ENCODE measurements at regions not wholly inside any gene's neighbourhood (a gene's known extent, or its start where the extent isn't known, plus 50 kb on each side); places are given as distances from the start of the nearest gene placed in this dataset.

DNA sequence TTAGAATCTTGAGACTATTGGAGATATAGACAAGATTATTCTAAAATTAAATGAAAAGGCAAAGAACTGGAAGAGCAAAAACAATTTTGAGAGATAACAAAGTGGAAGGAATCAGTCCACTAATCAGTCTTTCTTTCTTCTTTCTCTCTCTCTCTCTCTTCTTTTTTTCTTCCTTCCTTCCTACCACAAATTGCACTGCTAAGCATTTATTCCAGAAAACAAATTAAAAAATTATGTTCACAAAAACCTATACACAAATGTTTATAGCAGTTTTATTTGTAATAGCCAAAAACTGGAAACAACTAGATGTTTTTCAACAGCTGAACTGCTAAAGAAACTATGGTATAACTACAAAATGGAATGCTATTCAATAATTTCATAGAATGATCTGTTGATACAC, 291.9 kb upstream of the FTMT start:
- POLR2A ChIA-PET = no interaction called here
- CTCF ChIA-PET = interaction anchor here (0.7 kb wide), 1 partner anchor 134 kb away, joined by 4 read pairs; no protein-coding TSS in a partner anchor
- no peak for TF ChIP-seq ZNF416 (tag by site-specific recombination; IDR thresholded peaks at IDR 0.05)
- no peak for TF ChIP-seq ZNF558 (tag by site-specific recombination; IDR thresholded peaks at IDR 0.05)
- TF ChIP-seq, protein P1, sequence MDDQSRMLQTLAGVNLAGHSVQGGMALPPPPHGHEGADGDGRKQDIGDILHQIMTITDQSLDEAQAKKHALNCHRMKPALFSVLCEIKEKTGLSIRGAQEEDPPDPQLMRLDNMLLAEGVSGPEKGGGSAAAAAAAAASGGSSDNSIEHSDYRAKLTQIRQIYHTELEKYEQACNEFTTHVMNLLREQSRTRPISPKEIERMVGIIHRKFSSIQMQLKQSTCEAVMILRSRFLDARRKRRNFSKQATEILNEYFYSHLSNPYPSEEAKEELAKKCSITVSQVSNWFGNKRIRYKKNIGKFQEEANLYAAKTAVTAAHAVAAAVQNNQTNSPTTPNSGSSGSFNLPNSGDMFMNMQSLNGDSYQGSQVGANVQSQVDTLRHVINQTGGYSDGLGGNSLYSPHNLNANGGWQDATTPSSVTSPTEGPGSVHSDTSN (CRISPR knock-in tag; IDR thresholded peaks at IDR 0.05) = no peak
- TF ChIP-seq, protein P2, sequence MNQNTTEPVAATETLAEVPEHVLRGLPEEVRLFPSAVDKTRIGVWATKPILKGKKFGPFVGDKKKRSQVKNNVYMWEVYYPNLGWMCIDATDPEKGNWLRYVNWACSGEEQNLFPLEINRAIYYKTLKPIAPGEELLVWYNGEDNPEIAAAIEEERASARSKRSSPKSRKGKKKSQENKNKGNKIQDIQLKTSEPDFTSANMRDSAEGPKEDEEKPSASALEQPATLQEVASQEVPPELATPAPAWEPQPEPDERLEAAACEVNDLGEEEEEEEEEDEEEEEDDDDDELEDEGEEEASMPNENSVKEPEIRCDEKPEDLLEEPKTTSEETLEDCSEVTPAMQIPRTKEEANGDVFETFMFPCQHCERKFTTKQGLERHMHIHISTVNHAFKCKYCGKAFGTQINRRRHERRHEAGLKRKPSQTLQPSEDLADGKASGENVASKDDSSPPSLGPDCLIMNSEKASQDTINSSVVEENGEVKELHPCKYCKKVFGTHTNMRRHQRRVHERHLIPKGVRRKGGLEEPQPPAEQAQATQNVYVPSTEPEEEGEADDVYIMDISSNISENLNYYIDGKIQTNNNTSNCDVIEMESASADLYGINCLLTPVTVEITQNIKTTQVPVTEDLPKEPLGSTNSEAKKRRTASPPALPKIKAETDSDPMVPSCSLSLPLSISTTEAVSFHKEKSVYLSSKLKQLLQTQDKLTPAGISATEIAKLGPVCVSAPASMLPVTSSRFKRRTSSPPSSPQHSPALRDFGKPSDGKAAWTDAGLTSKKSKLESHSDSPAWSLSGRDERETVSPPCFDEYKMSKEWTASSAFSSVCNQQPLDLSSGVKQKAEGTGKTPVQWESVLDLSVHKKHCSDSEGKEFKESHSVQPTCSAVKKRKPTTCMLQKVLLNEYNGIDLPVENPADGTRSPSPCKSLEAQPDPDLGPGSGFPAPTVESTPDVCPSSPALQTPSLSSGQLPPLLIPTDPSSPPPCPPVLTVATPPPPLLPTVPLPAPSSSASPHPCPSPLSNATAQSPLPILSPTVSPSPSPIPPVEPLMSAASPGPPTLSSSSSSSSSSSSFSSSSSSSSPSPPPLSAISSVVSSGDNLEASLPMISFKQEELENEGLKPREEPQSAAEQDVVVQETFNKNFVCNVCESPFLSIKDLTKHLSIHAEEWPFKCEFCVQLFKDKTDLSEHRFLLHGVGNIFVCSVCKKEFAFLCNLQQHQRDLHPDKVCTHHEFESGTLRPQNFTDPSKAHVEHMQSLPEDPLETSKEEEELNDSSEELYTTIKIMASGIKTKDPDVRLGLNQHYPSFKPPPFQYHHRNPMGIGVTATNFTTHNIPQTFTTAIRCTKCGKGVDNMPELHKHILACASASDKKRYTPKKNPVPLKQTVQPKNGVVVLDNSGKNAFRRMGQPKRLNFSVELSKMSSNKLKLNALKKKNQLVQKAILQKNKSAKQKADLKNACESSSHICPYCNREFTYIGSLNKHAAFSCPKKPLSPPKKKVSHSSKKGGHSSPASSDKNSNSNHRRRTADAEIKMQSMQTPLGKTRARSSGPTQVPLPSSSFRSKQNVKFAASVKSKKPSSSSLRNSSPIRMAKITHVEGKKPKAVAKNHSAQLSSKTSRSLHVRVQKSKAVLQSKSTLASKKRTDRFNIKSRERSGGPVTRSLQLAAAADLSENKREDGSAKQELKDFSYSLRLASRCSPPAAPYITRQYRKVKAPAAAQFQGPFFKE (tag by site-specific recombination; IDR thresholded peaks at IDR 0.05; ENCODE audit: borderline replicate concordance) = no peak
- TF ChIP-seq ZNF37A (tag by site-specific recombination; IDR thresholded peaks at IDR 0.05) = no peak
- no peak for TF ChIP-seq ZFHX2 (tag by site-specific recombination; conservative IDR thresholded peaks at IDR 0.05)
- TF ChIP-seq ZNF629 (tag by site-specific recombination; IDR thresholded peaks at IDR 0.05) = no peak
- no peak for TF ChIP-seq GLIS1 (tag by site-specific recombination; IDR thresholded peaks at IDR 0.05)
- TF ChIP-seq ZNF621 (tag by site-specific recombination; IDR thresholded peaks at IDR 0.05) = no peak
- TF ChIP-seq ZNF423 (tag by site-specific recombination; IDR thresholded peaks at IDR 0.05) = no peak
- TF ChIP-seq, protein P3, sequence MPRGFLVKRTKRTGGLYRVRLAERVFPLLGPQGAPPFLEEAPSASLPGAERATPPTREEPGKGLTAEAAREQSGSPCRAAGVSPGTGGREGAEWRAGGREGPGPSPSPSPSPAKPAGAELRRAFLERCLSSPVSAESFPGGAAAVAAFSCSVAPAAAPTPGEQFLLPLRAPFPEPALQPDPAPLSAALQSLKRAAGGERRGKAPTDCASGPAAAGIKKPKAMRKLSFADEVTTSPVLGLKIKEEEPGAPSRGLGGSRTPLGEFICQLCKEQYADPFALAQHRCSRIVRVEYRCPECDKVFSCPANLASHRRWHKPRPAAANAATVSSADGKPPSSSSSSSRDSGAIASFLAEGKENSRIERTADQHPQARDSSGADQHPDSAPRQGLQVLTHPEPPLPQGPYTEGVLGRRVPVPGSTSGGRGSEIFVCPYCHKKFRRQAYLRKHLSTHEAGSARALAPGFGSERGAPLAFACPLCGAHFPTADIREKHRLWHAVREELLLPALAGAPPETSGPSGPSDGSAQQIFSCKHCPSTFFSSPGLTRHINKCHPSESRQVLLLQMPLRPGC (tag by site-specific recombination; IDR thresholded peaks at IDR 0.05) = no peak
- Histone ChIP-seq H3K9me3 (ENCODE audit: control insufficient read depth, insufficient read depth, low read depth, low read length) (no peaks in the 10 kb centered on the region), H3K36me3 (ENCODE audit: control insufficient read depth in 2 of 2, insufficient read depth in 1 of 2, low read length in 2 of 2) (no peaks in the 10 kb centered on the region), H3K4me1 (ENCODE audit: control insufficient read depth, insufficient read depth, low read length) (no peaks in the 10 kb centered on the region), H3K27ac (ENCODE audit: extremely low read depth, low read depth, low read length) (no peak overlapping the region), H3K4me3 (ENCODE audit: low read depth, low read length) (no peak overlapping the region)

GRCh38 chr5:121572061-121572460, 279.6 kb upstream of the FTMT start:
- no peaks in the 10 kb centered on the region for H3K36me3 ChIP-seq (ENCODE audit: control insufficient read depth in 2 of 2, insufficient read depth in 1 of 2, low read length in 2 of 2)
- POLR2A ChIA-PET = no interaction called here
- CTCF ChIA-PET = no interaction called here
- TF ChIP-seq ZNF596 (tag by site-specific recombination; IDR thresholded peaks at IDR 0.05) (no peak), ZNF548 (tag by site-specific recombination; IDR thresholded peaks at IDR 0.05) (no peak), ZNF266 (tag by site-specific recombination; IDR thresholded peaks at IDR 0.05; ENCODE audit: low read depth) (no peak), KLF1 (tag by site-specific recombination; IDR thresholded peaks at IDR 0.05) (no peak), ZSCAN23 (tag by site-specific recombination; IDR thresholded peaks at IDR 0.05) (no peak), ZFHX2 (tag by site-specific recombination; conservative IDR thresholded peaks at IDR 0.05) (no peak), GFI1B (tag by site-specific recombination; IDR thresholded peaks at IDR 0.05) (no peak), ZNF785 (tag by site-specific recombination; IDR thresholded peaks at IDR 0.05) (no peak), FEZF1 (tag by site-specific recombination; IDR thresholded peaks at IDR 0.05) (no peak), GLIS2 (tag by site-specific recombination; IDR thresholded peaks at IDR 0.05) (no peak), ZBTB49 (tag by site-specific recombination; IDR thresholded peaks at IDR 0.05; ENCODE audit: low read depth) (no peak)
- TF ChIP-seq, protein P3 (tag by site-specific recombination; IDR thresholded peaks at IDR 0.05) = no peak
- TF ChIP-seq, protein P4, sequence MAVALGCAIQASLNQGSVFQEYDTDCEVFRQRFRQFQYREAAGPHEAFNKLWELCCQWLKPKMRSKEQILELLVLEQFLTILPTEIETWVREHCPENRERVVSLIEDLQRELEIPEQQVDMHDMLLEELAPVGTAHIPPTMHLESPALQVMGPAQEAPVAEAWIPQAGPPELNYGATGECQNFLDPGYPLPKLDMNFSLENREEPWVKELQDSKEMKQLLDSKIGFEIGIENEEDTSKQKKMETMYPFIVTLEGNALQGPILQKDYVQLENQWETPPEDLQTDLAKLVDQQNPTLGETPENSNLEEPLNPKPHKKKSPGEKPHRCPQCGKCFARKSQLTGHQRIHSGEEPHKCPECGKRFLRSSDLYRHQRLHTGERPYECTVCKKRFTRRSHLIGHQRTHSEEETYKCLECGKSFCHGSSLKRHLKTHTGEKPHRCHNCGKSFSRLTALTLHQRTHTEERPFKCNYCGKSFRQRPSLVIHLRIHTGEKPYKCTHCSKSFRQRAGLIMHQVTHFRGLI (tag by site-specific recombination; IDR thresholded peaks at IDR 0.05) = no peak

More at GRCh38 chr5:121572061-121572460, 279.6 kb upstream of the FTMT start:
- H3K27ac ChIP-seq (ENCODE audit: extremely low read depth, low read depth, low read length) = no peak overlapping the region
- H3K4me3 ChIP-seq (ENCODE audit: low read depth, low read length) = no peak overlapping the region
- no peaks in the 10 kb centered on the region for H3K9me3 ChIP-seq (ENCODE audit: control insufficient read depth, insufficient read depth, low read depth, low read length)
- no peaks in the 10 kb centered on the region for H3K4me1 ChIP-seq (ENCODE audit: control insufficient read depth, insufficient read depth, low read length)
